Endothelial cell of umbilical vein (primary cell): ENCODE measurements at regions not wholly inside any gene's neighbourhood (a gene's known extent, or its start where the extent isn't known, plus 50 kb on each side); places are given as distances from the start of the nearest gene placed in this dataset.
A peak's percentile ranks its signal among the peaks of the same experiment; 100 is the strongest.

Experiments
- BruUV-seq: library from RNA; stranded (reverse); fragments of 400-500 nt; replicated peaks from 2 replicates; lab custom pipeline; 2021; lab: Mats Ljungman, UMichigan
- CTCF ChIA-PET: fragments of 300-600, 350-600 bp; sonication (Branson Sonifier 250); formaldehyde crosslinking; loops from one replicate; lab custom pipeline; 2021; ENCODE audit warnings: antibody characterized with exemption, inconsistent platforms; lab: Charles Lee
- POLR2A ChIA-PET: fragments of 300-600, 350-600 bp; sonication (Branson Sonifier 250); formaldehyde crosslinking; loops from one replicate; lab custom pipeline; 2021; ENCODE audit warnings: antibody characterized with exemption, inconsistent platforms; lab: Charles Lee
- DNase-seq: peaks from one replicate; pipeline ENCODE4 v3.0.0-alpha.2; 2011; ENCODE audit warnings: low read depth, low spot score
- FAIRE-seq: peaks from 2 replicates; lab custom pipeline; 2011; peaks lifted over from hg19 to GRCh38; lab: Jason Lieb, UNC
- H2AFZ ChIP-seq: 2 replicates; pipeline ENCODE4 v1.6.0; 2012; ENCODE audit warnings: low read depth, low read length, control low read depth, inconsistent platforms
- H3K27ac ChIP-seq: 2 replicates; pipeline ENCODE4 v1.5.1; 2011; ENCODE audit warnings: low read depth, mild to moderate bottlenecking, control low read depth, low read length, moderate library complexity; ENCODE audit not compliant: insufficient read depth
- H3K27me3 ChIP-seq, 2 experiments: 2 replicates each; pipeline versions ENCODE4 v1.6.0 to v1.6.1; 2011; ENCODE audit warnings: low read length in 2 of 2, mixed read lengths in 1 of 2; ENCODE audit not compliant: control insufficient read depth in 2 of 2, insufficient read depth in 2 of 2
- H3K36me3 ChIP-seq, 2 experiments: 2 replicates in 1 of 2; 3 replicates in 1 of 2; pipeline ENCODE4 v1.5.1; 2011; ENCODE audit warnings: low read length in 2 of 2, mild to moderate bottlenecking in 1 of 2, moderate library complexity in 1 of 2; ENCODE audit not compliant: control insufficient read depth in 2 of 2, insufficient read depth in 2 of 2; ENCODE audit errors: extremely low read depth in 1 of 2
- H3K4me1 ChIP-seq: 3 replicates; pipeline ENCODE4 v1.5.1; 2011; ENCODE audit warnings: mild to moderate bottlenecking, low read length; ENCODE audit not compliant: control insufficient read depth, insufficient read depth; ENCODE audit errors: extremely low read depth
- H3K4me2 ChIP-seq: 2 replicates; pipeline ENCODE4 v1.6.1; 2011; ENCODE audit warnings: low read length, control low read depth, mixed read lengths; ENCODE audit not compliant: insufficient read depth
- H3K4me3 ChIP-seq, 3 experiments: fragments of 200-600 bp in 1 of 3; sonication (generic), shearing (Covaris generic) in 1 of 3; replicated peaks in 1 of 3; 2 replicates each; pipeline ENCODE4 v1.5.1; 2011 to 2016; ENCODE audit warnings: control low read depth in 3 of 3, low read length in 3 of 3, mild to moderate bottlenecking in 2 of 3, inconsistent platforms in 1 of 3, low read depth in 1 of 3, moderate library complexity in 1 of 3; ENCODE audit not compliant: insufficient read depth in 1 of 3
- H3K79me2 ChIP-seq: 2 replicates; pipeline ENCODE4 v1.6.0; 2012; ENCODE audit warnings: low read length, inconsistent platforms; ENCODE audit not compliant: control insufficient read depth, insufficient read depth
- H3K9ac ChIP-seq: replicated peaks from 2 replicates; pipeline ENCODE3; 2011; ENCODE audit warnings: low read length, control low read depth; ENCODE audit not compliant: insufficient read depth; ENCODE audit errors: extremely low read depth
- H3K9me1 ChIP-seq: replicated peaks from 3 replicates; pipeline ENCODE4 v1.6.0; 2011; ENCODE audit warnings: mild to moderate bottlenecking, low read length; ENCODE audit not compliant: control insufficient read depth, insufficient read depth; ENCODE audit errors: extremely low read depth
- H3K9me3 ChIP-seq: replicated peaks from 2 replicates; pipeline ENCODE4 v1.5.1; 2012; ENCODE audit warnings: low read length, inconsistent platforms; ENCODE audit not compliant: control insufficient read depth, insufficient read depth
- H4K20me1 ChIP-seq: replicated peaks from 2 replicates; pipeline ENCODE3; 2011; ENCODE audit warnings: mild to moderate bottlenecking, low read length; ENCODE audit not compliant: control insufficient read depth, insufficient read depth; ENCODE audit errors: extremely low read depth
- EZH2 ChIP-seq: IDR thresholded peaks from 2 replicates; pipeline ENCODE4 v1.6.1; 2012; ENCODE audit warnings: borderline replicate concordance, low read depth, mild to moderate bottlenecking, moderate library complexity, low read length, inconsistent platforms; ENCODE audit not compliant: severe bottlenecking
- GATA2 ChIP-seq: IDR thresholded peaks from 2 replicates; pipeline ENCODE4 v1.7.0; 2011; ENCODE audit warnings: low read depth, mild to moderate bottlenecking, moderate library complexity, mixed read lengths, low read length; ENCODE audit not compliant: insufficient read length, insufficient read depth
- JUN ChIP-seq: IDR thresholded peaks from 2 replicates; pipeline ENCODE4 v1.6.1; 2011; ENCODE audit warnings: borderline replicate concordance, low read depth; ENCODE audit not compliant: insufficient read length, insufficient read depth
- MYC ChIP-seq: IDR thresholded peaks from one replicate; pipeline ENCODE4 v1.6.1; 2011; ENCODE audit warnings: mild to moderate bottlenecking, low read depth, low read length
- POLR2A ChIP-seq: IDR thresholded peaks from 2 replicates; pipeline ENCODE4 v1.6.1; 2012; ENCODE audit warnings: low read depth, mild to moderate bottlenecking, control low read depth, low read length
- POLR2AphosphoS5 ChIP-seq: IDR thresholded peaks from 2 replicates; pipeline ENCODE4 v1.6.1; 2012; ENCODE audit warnings: low read depth, mild to moderate bottlenecking, control low read depth, low read length, moderate library complexity; ENCODE audit not compliant: insufficient read depth
- dilution Hi-C: fragments of 300-500 bp; cut with MboI; formaldehyde crosslinking; loops from one replicate; pipeline ENCODE4 v1.15.0; 2019; ENCODE audit warnings: low sequenced_read_pairs; ENCODE audit not compliant: extremely low pct_ligation_motif_present
- intact Hi-C: fragments of 100-400 bp; cut with micrococcal nuclease; formaldehyde crosslinking; loops from one replicate; pipeline ENCODE4 v1.10.0; 2022
- TF ChIP-seq, protein P1 (sequence below), 2 donors: IDR thresholded peaks; 1 replicate in 1 of 2; 2 replicates in 1 of 2; pipeline ENCODE4 v1.5.1; 2011; ENCODE audit warnings: low read length in 2 of 2, mild to moderate bottlenecking in 2 of 2, moderate library complexity in 2 of 2, control low read depth in 1 of 2, inconsistent platforms in 1 of 2, low read depth in 1 of 2; ENCODE audit not compliant: insufficient read depth in 1 of 2; ENCODE audit errors: extremely low read depth in 1 of 2
- TF ChIP-seq, protein P2 (sequence below): IDR thresholded peaks from 2 replicates; pipeline ENCODE4 v1.6.1; 2011; ENCODE audit not compliant: insufficient read depth, insufficient read length

DNA sequence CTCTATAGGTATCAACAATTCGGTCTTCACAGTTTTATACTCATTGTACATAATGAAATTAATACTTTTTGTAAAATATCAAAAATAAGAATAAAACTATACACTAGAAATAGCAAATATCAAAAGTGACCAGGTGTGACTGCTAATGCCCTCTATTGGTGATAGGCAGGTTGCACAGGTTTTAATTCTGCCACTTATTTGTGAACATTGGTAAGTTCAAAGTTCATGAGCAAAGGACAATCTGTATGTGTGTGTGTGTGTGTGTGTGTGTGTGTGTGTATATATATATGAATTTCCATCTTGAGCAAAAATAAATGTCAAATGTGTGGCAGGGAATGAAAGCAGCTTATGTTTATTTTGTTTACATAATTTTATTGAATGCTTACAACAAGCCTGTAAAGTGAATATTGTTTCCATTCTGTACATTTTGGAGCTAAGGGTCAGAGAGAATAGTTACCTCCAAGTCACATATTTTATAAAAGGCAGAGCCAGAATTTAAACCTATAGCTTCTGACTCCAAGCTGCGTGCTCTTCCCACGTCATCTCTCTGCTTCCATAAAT, 537.4 kb downstream of the CPS1 start:
- Histone ChIP-seq H3K4me1 (no peaks in the 10 kb centered on the region), H3K9ac (no peak overlapping the region), H3K4me3 (no peak overlapping the region), H3K27me3 (no peaks in the 10 kb centered on the region), H3K9me1 (no peaks in the 10 kb centered on the region), H4K20me1 (no peaks in the 10 kb centered on the region), H3K9me3 (no peaks in the 10 kb centered on the region), H3K79me2 (no peaks in the 10 kb centered on the region), H3K36me3 (no peaks in the 10 kb centered on the region), H3K27ac (no peak overlapping the region), H3K4me2 (no peak overlapping the region), H2AFZ (no peak overlapping the region)
- FAIRE-seq (no peak), DNase-seq (peak; percentile 11)
- CTCF ChIA-PET = interaction anchor here (0.7 to 5.9 kb wide), 9 partner anchors 9 to 1474 kb away, joined by 3 to 44 read pairs (median 4); no protein-coding TSS in a partner anchor
- TF ChIP-seq EZH2 (no peak), POLR2A (no peak)
- TF ChIP-seq, protein P1, sequence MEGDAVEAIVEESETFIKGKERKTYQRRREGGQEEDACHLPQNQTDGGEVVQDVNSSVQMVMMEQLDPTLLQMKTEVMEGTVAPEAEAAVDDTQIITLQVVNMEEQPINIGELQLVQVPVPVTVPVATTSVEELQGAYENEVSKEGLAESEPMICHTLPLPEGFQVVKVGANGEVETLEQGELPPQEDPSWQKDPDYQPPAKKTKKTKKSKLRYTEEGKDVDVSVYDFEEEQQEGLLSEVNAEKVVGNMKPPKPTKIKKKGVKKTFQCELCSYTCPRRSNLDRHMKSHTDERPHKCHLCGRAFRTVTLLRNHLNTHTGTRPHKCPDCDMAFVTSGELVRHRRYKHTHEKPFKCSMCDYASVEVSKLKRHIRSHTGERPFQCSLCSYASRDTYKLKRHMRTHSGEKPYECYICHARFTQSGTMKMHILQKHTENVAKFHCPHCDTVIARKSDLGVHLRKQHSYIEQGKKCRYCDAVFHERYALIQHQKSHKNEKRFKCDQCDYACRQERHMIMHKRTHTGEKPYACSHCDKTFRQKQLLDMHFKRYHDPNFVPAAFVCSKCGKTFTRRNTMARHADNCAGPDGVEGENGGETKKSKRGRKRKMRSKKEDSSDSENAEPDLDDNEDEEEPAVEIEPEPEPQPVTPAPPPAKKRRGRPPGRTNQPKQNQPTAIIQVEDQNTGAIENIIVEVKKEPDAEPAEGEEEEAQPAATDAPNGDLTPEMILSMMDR (IDR thresholded peaks at IDR 0.05; ENCODE audit: extremely low read depth in 1 of 2, insufficient read depth in 1 of 2, low read depth in 1 of 2, low read length in 2 of 2) = peak; percentile 11 to 34
- dilution Hi-C loops (no loop called here), intact Hi-C loops (loop anchor here (5.0 kb wide), 1 partner anchor 477 kb away; no protein-coding TSS in a partner anchor)
- no TSS peak for BruUV-seq
- POLR2A ChIA-PET = no interaction called here

DNA sequence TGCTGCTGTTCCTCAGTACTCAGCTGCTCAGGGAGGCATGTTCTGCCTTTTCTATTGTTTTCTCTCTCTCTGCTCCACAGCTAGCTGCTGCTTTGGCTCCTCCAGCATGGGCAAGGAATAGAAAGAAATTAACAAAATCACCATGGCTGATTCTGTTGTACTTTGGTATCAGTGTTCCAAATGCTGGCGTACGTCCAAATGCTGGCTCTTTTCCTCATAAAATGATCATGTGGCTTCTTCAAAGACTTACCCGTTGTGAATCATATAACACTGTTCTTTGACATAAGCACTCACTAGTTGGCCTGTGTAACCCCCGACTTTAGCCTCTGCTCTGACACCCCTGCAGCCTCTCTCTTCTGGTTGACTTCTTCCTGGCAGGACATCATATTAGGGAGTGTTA, 547.6 kb downstream of the CPS1 start:
- no TSS peak for BruUV-seq
- Histone ChIP-seq H3K4me1 (no peaks in the 10 kb centered on the region), H3K9me1 (no peaks in the 10 kb centered on the region), H4K20me1 (no peaks in the 10 kb centered on the region), H3K4me2 (no peak overlapping the region), H3K9me3 (no peaks in the 10 kb centered on the region), H3K27me3 (no peaks in the 10 kb centered on the region), H2AFZ (no peak overlapping the region), H3K36me3 (no peaks in the 10 kb centered on the region), H3K9ac (no peak overlapping the region), H3K27ac (no peak overlapping the region), H3K79me2 (no peaks in the 10 kb centered on the region), H3K4me3 (no peak overlapping the region)
- DNase-seq (no peak), FAIRE-seq (no peak)
- dilution Hi-C loops = no loop called here
- TF ChIP-seq JUN (no peak), POLR2A (no peak), GATA2 (no peak), EZH2 (no peak), POLR2AphosphoS5 (no peak), MYC (no peak)
- TF ChIP-seq, protein P1 (IDR thresholded peaks at IDR 0.05; ENCODE audit: extremely low read depth in 1 of 2, insufficient read depth in 1 of 2, low read depth in 1 of 2, low read length in 2 of 2) = no peak
- TF ChIP-seq, protein P2, sequence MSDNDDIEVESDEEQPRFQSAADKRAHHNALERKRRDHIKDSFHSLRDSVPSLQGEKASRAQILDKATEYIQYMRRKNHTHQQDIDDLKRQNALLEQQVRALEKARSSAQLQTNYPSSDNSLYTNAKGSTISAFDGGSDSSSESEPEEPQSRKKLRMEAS = no peak
- POLR2A ChIA-PET = no interaction called here
- intact Hi-C loops = no loop called here
- CTCF ChIA-PET = no interaction called here
